GM19351 (cell line): ENCODE measurements at regions not wholly inside any gene's neighbourhood (a gene's known extent, or its start where the extent isn't known, plus 50 kb on each side); places are given as distances from the start of the nearest gene placed in this dataset.
"Not testable (repeated sequence)": the region's sequence is repeated elsewhere in the genome, so short reads cannot be mapped to it uniquely, and the experiment has no call there.

ENCODE experiments used
- ATAC-seq: cut with Tn5 transposase; IDR thresholded peaks from one replicate; pipeline ENCODE4 v1.9.1; 2021; ENCODE audit warnings: mild to moderate bottlenecking, moderate library complexity; ENCODE audit not compliant: unreplicated experiment

DNA sequence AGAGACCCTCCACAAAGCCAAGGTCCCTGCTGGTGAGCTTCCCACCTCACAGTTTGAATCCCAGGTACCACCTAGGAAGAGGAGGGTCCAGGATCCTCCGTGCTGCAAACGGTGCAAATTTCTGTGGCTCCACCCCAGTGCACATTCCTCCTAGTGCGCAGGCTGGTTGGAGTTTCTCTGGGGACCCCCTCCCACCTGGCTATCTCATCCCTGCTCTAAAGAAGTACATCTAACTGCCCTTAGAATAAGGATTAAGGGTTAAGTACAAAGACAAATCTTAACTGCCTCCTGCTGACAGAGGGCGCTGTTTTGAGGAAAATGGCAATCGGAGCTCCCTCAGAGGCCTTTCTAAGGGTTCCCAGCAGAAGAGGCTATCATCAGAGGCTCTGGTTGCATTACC, 109.6 kb upstream of the FSIP2 start:
- peak; percentile 80 for ATAC-seq

- ATAC-seq = no peak
These were observed 105.0 kb upstream of the FSIP2 start for GRCh38 chr2:185633621-185634020.

DNA sequence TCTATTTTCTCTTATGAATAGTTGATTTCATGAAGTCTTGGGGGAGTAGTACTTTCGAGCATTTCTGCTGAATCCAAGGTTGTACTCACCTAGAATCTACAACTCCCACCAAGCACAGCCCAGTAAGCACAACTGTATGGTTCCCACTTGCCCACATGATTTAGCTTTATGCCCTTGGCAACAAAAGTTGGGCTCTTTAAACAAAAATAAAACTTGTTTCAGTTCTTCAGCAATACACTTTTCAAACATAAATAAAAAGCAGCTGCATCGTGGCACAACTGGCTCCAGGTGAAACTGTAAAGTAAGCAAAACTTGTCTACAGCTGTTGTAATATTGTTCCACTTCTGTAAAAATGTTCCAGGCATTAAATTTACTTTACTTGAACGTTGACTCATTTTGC, 99.8 kb upstream of the FSIP2 start:
- no peak for ATAC-seq

- no peak for ATAC-seq
These were observed 98.0 kb upstream of the FSIP2 start for GRCh38 chr2:185640588-185640987.

- ATAC-seq = no peak
These were observed 95.2 kb upstream of the FSIP2 start for GRCh38 chr2:185643434-185643833.

- ATAC-seq = peak; percentile 63
These were observed 93.8 kb upstream of the FSIP2 start for GRCh38 chr2:185644828-185645227.

GRCh38 chr2:185645529-185645928, 93.1 kb upstream of the FSIP2 start:
- no peak for ATAC-seq

DNA sequence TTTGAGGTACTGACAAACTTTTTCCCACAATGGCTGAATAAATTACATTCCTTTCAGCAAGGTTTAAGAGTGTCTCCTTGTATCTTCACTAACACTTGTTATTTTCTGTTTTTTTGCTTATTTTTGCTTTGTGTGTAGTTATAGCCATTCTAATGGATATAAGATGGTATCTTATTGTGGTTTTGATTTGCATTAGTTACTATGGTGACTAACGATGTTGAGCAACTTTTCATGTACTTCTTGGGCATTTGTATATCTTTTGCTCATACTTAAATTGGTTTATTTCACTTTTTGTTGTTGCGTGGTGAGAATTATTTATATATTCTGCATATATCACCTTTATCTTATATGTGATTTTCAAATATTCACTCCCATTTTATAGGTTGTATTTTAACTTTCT, 79.9 kb upstream of the FSIP2 start:
- no peak for ATAC-seq

- ATAC-seq = no peak
These were observed 74.8 kb upstream of the FSIP2 start for GRCh38 chr2:185663811-185664210.

- no peak for ATAC-seq
These were observed 74.2 kb upstream of the FSIP2 start for GRCh38 chr2:185664384-185664783.

DNA sequence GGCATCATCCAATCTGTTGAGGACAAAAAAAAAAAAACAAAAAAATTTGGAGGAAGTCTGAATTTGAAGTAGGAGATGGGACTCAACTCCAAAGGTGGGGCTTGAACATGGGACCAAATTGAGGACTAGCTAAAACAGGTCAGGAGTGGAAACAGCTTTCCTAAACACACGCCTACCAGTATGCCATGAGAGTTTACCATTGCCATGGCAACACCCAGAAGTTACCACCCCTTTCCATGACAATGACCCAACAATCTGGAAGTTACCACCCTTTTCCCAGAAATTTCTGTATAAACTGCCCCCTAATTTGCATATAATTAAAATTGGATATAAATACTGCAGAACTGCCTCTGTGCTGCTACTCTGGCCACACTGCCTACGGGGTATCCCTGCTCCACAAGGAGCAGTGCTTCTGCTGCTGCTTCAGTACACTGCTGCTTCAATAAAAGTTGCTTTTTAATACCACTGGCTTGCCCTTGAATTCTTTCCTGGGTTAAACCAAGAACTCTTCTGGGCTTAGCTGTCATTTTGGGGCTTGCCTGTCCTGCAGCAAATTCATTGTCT, 73.3 kb upstream of the FSIP2 start:
- ATAC-seq = no peak

GRCh38 chr2:185667452-185667851, 71.2 kb upstream of the FSIP2 start:
- no peak for ATAC-seq

GRCh38 chr2:185668710-185669109, 69.9 kb upstream of the FSIP2 start:
- ATAC-seq = no peak

DNA sequence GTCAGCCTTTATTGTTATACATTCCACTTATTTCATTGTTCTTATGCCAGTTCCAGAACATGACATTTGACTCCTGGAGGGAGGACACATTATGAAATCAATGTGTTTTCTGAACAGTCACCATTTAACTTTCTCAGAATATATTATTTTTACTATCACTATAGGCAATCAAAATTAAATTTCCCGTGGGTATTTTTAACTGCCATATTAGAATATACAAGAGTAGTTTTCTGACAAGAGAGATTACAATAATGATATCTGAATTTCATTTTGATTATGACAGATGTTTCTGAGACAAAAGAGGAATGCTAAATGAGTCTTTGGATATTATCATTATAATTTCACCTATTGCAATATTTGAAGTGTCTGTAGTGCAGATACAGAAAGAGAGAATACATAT, 64.4 kb upstream of the FSIP2 start:
- no peak for ATAC-seq

DNA sequence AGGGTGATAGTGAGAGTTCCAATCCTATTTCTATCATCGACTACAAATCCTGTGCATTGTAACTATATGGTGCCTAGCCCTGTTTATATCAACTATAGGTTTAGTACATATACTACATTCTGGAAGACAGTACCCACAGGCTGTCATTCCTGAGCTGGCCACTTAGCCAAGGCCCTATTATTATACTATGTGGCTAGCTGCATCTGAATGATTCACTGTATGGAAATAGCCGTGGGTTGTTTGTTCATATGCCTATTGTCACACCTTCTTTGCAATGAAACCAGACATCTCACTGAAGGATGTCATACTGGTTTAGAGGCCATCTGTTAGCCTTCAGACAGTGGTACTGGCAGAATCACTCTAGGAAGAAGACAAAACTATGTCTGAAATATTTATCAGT, 62.3 kb upstream of the FSIP2 start:
- no peak for ATAC-seq

DNA sequence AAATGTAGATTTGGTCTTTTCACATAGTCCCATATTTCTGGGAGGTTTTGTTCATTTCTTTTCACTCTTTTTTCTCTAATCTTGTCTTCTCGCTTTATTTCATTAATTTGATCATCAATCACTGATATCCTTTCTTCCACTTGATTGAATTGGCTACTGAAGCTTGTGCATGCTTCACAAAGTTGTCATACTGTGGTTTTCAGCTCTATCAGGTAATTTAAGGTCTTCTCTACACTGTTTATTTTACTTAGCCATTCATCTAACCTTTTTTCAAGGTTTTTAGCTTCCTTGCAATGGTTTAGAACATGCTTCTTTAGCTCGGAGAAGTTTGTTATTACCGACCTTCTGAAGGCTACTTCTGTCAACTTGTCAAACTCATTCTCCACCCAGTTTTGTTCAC, 51.6 kb upstream of the FSIP2 start:
- not testable (repeated sequence) for ATAC-seq

- no peak for ATAC-seq
These were observed 50.6 kb upstream of the FSIP2 start for GRCh38 chr2:185687967-185688366.
